Panc1 (cell line): ENCODE measurements at regions not wholly inside any gene's neighbourhood (a gene's known extent, or its start where the extent isn't known, plus 50 kb on each side); places are given as distances from the start of the nearest gene placed in this dataset.
"Not testable (repeated sequence)": the region's sequence is repeated elsewhere in the genome, so short reads cannot be mapped to it uniquely, and the experiment has no call there.

ENCODE experiments used
- ATAC-seq: fragments of 200-7000 bp; cut with Tn5 transposase; 2 replicates; pipeline ENCODE4 v1.9.1; 2020; ENCODE audit warnings: mild to moderate bottlenecking, moderate library complexity
- BruUV-seq: library from RNA; stranded (reverse); fragments of 400-500 nt; replicated peaks from 2 replicates; lab custom pipeline; 2021; lab: Mats Ljungman, UMichigan
- CTCF ChIA-PET: fragments of 300-600 bp; sonication (Branson Sonifier 250); formaldehyde crosslinking; loops from one replicate; lab custom pipeline; 2022; ENCODE audit warnings: antibody characterized with exemption; lab: Charles Lee
- POLR2A ChIA-PET: fragments of 300-600 bp; sonication (Branson Sonifier 250); formaldehyde crosslinking; loops from one replicate; lab custom pipeline; 2022; ENCODE audit warnings: antibody characterized with exemption; lab: Charles Lee
- DNase-seq: peaks from one replicate; pipeline ENCODE4 v3.0.0-alpha.2; 2010; ENCODE audit warnings: low read depth, low spot score
- H3K27ac ChIP-seq: 2 replicates; pipeline ENCODE4 v1.5.1; 2011; ENCODE audit warnings: mild to moderate bottlenecking, low read length, inconsistent platforms
- H3K27me3 ChIP-seq: fragments of 200-500 bp; sonication (Bioruptor generic); 2 replicates; pipeline ENCODE4 v1.6.0; 2014; ENCODE audit warnings: low read length, inconsistent platforms; ENCODE audit not compliant: control insufficient read depth, insufficient read depth
- H3K36me3 ChIP-seq: fragments of 200-500 bp; sonication (Bioruptor generic); 2 replicates; pipeline ENCODE4 v1.5.1; 2014; ENCODE audit warnings: inconsistent platforms, mild to moderate bottlenecking, low read length, moderate library complexity; ENCODE audit not compliant: control insufficient read depth, insufficient read depth
- H3K4me1 ChIP-seq: 2 replicates; pipeline ENCODE4 v1.5.1; 2011; ENCODE audit warnings: inconsistent platforms, mild to moderate bottlenecking, low read length, moderate library complexity; ENCODE audit not compliant: control insufficient read depth, insufficient read depth
- H3K4me3 ChIP-seq, 2 experiments: 2 replicates each; pipeline ENCODE4 v1.5.1; 2011 to 2012; ENCODE audit warnings: low read depth in 2 of 2, low read length in 2 of 2, mild to moderate bottlenecking in 2 of 2, inconsistent platforms in 1 of 2, moderate library complexity in 1 of 2
- H3K9me3 ChIP-seq: fragments of 200-500 bp; sonication (Bioruptor generic); 2 replicates; pipeline ENCODE4 v1.5.1; 2014; ENCODE audit warnings: low read depth, mild to moderate bottlenecking, inconsistent platforms, low read length, moderate library complexity; ENCODE audit not compliant: control insufficient read depth, insufficient read depth
- POLR2AphosphoS5 ChIP-seq: IDR thresholded peaks from 2 replicates; pipeline ENCODE4 v1.6.1; 2012; ENCODE audit warnings: mild to moderate bottlenecking, low read depth, low read length, moderate library complexity
- REST ChIP-seq, 2 experiments: IDR thresholded peaks; 2 replicates each; pipeline ENCODE4 v1.6.1; 2011 to 2012; ENCODE audit warnings: low read depth in 2 of 2, control low read depth in 1 of 2, low read length in 1 of 2, mild to moderate bottlenecking in 1 of 2, moderate library complexity in 1 of 2; ENCODE audit not compliant: insufficient read depth in 1 of 2
- SIN3A ChIP-seq: IDR thresholded peaks from 2 replicates; pipeline ENCODE4 v1.6.1; 2012; ENCODE audit warnings: low read depth, mild to moderate bottlenecking, low read length, moderate library complexity, borderline replicate concordance; ENCODE audit not compliant: insufficient read depth
- TCF7L2 ChIP-seq: IDR thresholded peaks from 2 replicates; pipeline ENCODE4 v1.6.1; 2011; ENCODE audit warnings: mild to moderate bottlenecking, low read depth, low read length, inconsistent platforms
- in situ Hi-C: cut with HindIII; loops from 2 replicates; pipeline ENCODE4 v1.10.0; 2016; ENCODE audit warnings: low sequenced_read_pairs, low pct_unique_long_range_greater_than_20kb
- intact Hi-C: fragments of 100-400 bp; cut with micrococcal nuclease; formaldehyde crosslinking; loops from one replicate; pipeline ENCODE4 v1.10.0; 2022; ENCODE audit not compliant: unreplicated experiment
- TF ChIP-seq, protein P1 (sequence below): fragments of 450-650 bp; IDR thresholded peaks from 2 replicates; pipeline ENCODE4 v1.5.1; 2017; ENCODE audit warnings: mild to moderate bottlenecking

- Histone ChIP-seq H3K4me3 (no peak overlapping the region), H3K27ac (no peak overlapping the region), H3K4me1 (no peaks in the 10 kb centered on the region), H3K36me3 (no peaks in the 10 kb centered on the region), H3K27me3 (no peaks in the 10 kb centered on the region), H3K9me3 (no peaks in the 10 kb centered on the region)
- ChIA-PET CTCF (no interaction called here), POLR2A (no interaction called here)
- in situ Hi-C loops: no loop called here
- BruUV-seq: no TSS peak
- DNase-seq (no peak), ATAC-seq (no peak)
- intact Hi-C loops: no loop called here
- TF ChIP-seq SIN3A: no peak
- TF ChIP-seq, protein P1, sequence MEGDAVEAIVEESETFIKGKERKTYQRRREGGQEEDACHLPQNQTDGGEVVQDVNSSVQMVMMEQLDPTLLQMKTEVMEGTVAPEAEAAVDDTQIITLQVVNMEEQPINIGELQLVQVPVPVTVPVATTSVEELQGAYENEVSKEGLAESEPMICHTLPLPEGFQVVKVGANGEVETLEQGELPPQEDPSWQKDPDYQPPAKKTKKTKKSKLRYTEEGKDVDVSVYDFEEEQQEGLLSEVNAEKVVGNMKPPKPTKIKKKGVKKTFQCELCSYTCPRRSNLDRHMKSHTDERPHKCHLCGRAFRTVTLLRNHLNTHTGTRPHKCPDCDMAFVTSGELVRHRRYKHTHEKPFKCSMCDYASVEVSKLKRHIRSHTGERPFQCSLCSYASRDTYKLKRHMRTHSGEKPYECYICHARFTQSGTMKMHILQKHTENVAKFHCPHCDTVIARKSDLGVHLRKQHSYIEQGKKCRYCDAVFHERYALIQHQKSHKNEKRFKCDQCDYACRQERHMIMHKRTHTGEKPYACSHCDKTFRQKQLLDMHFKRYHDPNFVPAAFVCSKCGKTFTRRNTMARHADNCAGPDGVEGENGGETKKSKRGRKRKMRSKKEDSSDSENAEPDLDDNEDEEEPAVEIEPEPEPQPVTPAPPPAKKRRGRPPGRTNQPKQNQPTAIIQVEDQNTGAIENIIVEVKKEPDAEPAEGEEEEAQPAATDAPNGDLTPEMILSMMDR: no peak
- TF ChIP-seq TCF7L2: no peak
- no peak for TF ChIP-seq REST (IDR thresholded peaks at IDR 0.05; ENCODE audit: insufficient read depth in 1 of 2, low read depth in 2 of 2, low read length in 1 of 2)
- TF ChIP-seq POLR2AphosphoS5: no peak
These were observed 222.7 kb upstream of the SLC39A10 start for GRCh38 chr2:195434346-195434745.

- H3K4me3 ChIP-seq, DNase-seq, POLR2A ChIA-PET, H3K27me3 ChIP-seq, H3K27ac ChIP-seq, H3K36me3 ChIP-seq, H3K9me3 ChIP-seq, CTCF ChIA-PET, ATAC-seq, H3K4me1 ChIP-seq, intact Hi-C loops, in situ Hi-C loops, BruUV-seq: not testable (repeated sequence)
These were observed 223.3 kb upstream of the SLC39A10 start for GRCh38 chr2:195433729-195434128.

GRCh38 chr2:195428673-195429072, 228.4 kb upstream of the SLC39A10 start:
- no peak for ATAC-seq
- CTCF ChIA-PET: no interaction called here
- in situ Hi-C loops: no loop called here

More at GRCh38 chr2:195428673-195429072, 228.4 kb upstream of the SLC39A10 start:
- DNase-seq: no peak
- no peak overlapping the region for H3K4me3 ChIP-seq
- TF ChIP-seq REST (IDR thresholded peaks at IDR 0.05; ENCODE audit: insufficient read depth in 1 of 2, low read depth in 2 of 2, low read length in 1 of 2) (no peak), POLR2AphosphoS5 (no peak), TCF7L2 (no peak), SIN3A (no peak)
- TF ChIP-seq, protein P1: no peak
- BruUV-seq: no TSS peak
- intact Hi-C loops: no loop called here
- no peaks in the 10 kb centered on the region for H3K9me3 ChIP-seq
- no peaks in the 10 kb centered on the region for H3K27me3 ChIP-seq
- H3K27ac ChIP-seq: no peak overlapping the region
- H3K4me1 ChIP-seq: no peaks in the 10 kb centered on the region; the same call in 1 of the 2 replicates
- POLR2A ChIA-PET: no interaction called here
- no peaks in the 10 kb centered on the region for H3K36me3 ChIP-seq
